ENCODE measurements at regions not wholly inside any gene's neighbourhood (a gene's known extent, or its start where the extent isn't known, plus 50 kb on each side); places are given as distances from the start of the nearest gene placed in this dataset.

- no peaks in the 10 kb centered on the region for H3K9me3 ChIP-seq (ENCODE audit: low read depth)
- H3K27me3 ChIP-seq (replicated peaks; ENCODE audit: insufficient read depth): no peaks in the 10 kb centered on the region
- in situ Hi-C loops (cut with MboI): no loop called here
- H3K36me3 ChIP-seq (ENCODE audit: low read depth): no peaks in the 10 kb centered on the region
- no peaks in the 10 kb centered on the region for H3K79me2 ChIP-seq (ENCODE audit: insufficient read depth)
- H3K4me1 ChIP-seq (ENCODE audit: insufficient read depth): peaks cover 21% of the 10 kb centered on the region
- H3K4me2 ChIP-seq (ENCODE audit: unreplicated experiment): peak overlapping the region; percentile 61
- WGBS, 2 experiments (ENCODE audit: low coverage in 1 of 2, low lambda C conversion rate in 2 of 2, missing lambda C conversion rate in 2 of 2): 2 to 3% methylated on average over 2 of the region's 2 CpGs
- H3K27ac ChIP-seq: peak overlapping the region; percentile 63
- H3F3A ChIP-seq (ENCODE audit: insufficient read depth): peaks cover 34% of the 10 kb centered on the region
- H4K20me1 ChIP-seq (ENCODE audit: insufficient read depth): no peaks in the 10 kb centered on the region
- no peak overlapping the region for H3K4me3 ChIP-seq
- no peak overlapping the region for H2AFZ ChIP-seq
- peak overlapping the region; percentile 17; the same call in 1 of the 2 replicates for H3K9ac ChIP-seq
- TF ChIP-seq EZH2phosphoT487 (IDR thresholded peaks at IDR 0.05; ENCODE audit: insufficient read depth, low read depth) (no peak), EZH2 (IDR thresholded peaks at IDR 0.05; ENCODE audit: insufficient read depth, poor library complexity, severe bottlenecking) (no peak)
- H3K9me2 ChIP-seq (ENCODE audit: insufficient read depth): no peaks in the 10 kb centered on the region
- DNase-seq: peak; percentile 86
Observed at GRCh38 chr2:189261431-189261841, 81.9 kb upstream of the COL5A2 start.

GRCh38 chr2:189261916-189262315 is 82.4 kb upstream of the COL5A2 start:
- Histone ChIP-seq H2AFZ (no peak overlapping the region), H3K9me2 (ENCODE audit: insufficient read depth) (no peaks in the 10 kb centered on the region), H3K9me3 (ENCODE audit: low read depth) (no peaks in the 10 kb centered on the region), H3K4me2 (ENCODE audit: unreplicated experiment) (peak overlapping the region; percentile 61), H3K4me3 (no peak overlapping the region), H3K36me3 (ENCODE audit: low read depth) (no peaks in the 10 kb centered on the region), H3F3A (ENCODE audit: insufficient read depth) (peaks cover 37% of the 10 kb centered on the region), H3K4me1 (ENCODE audit: insufficient read depth) (peaks cover 22% of the 10 kb centered on the region), H3K9ac (no peak overlapping the region), H4K20me1 (ENCODE audit: insufficient read depth) (no peaks in the 10 kb centered on the region), H3K27me3 (replicated peaks; ENCODE audit: insufficient read depth) (no peaks in the 10 kb centered on the region), H3K27ac (peak overlapping the region; percentile 63), H3K79me2 (ENCODE audit: insufficient read depth) (no peaks in the 10 kb centered on the region)
- in situ Hi-C loops (cut with MboI): no loop called here
- DNase-seq: no peak
- TF ChIP-seq EZH2phosphoT487 (IDR thresholded peaks at IDR 0.05; ENCODE audit: insufficient read depth, low read depth) (no peak), EZH2 (IDR thresholded peaks at IDR 0.05; ENCODE audit: insufficient read depth, poor library complexity, severe bottlenecking) (no peak)
- 45 to 65% methylated on average over 1 of the region's 1 CpG for WGBS, 2 experiments (ENCODE audit: low coverage in 1 of 2, low lambda C conversion rate in 2 of 2, missing lambda C conversion rate in 2 of 2)

- no peak overlapping the region for H3K9ac ChIP-seq
Observed at GRCh38 chr2:189265696-189266320, 86.2 kb upstream of the COL5A2 start.

GRCh38 chr2:189267491-189267890 is 87.9 kb upstream of the COL5A2 start:
- peak overlapping the region; percentile 81 for H3K9ac ChIP-seq
- no peaks in the 10 kb centered on the region for H3K79me2 ChIP-seq (ENCODE audit: insufficient read depth)
- in situ Hi-C loops (cut with MboI): no loop called here
- peaks cover 43% of the 10 kb centered on the region for H3F3A ChIP-seq (ENCODE audit: insufficient read depth)
- H3K36me3 ChIP-seq (ENCODE audit: low read depth): no peaks in the 10 kb centered on the region
- peak; percentile 80 for DNase-seq
- no peaks in the 10 kb centered on the region for H3K9me3 ChIP-seq (ENCODE audit: low read depth)
- no peaks in the 10 kb centered on the region for H3K9me2 ChIP-seq (ENCODE audit: insufficient read depth)
- no peaks in the 10 kb centered on the region for H4K20me1 ChIP-seq (ENCODE audit: insufficient read depth)
- WGBS, 2 experiments (ENCODE audit: low coverage in 1 of 2, low lambda C conversion rate in 2 of 2, missing lambda C conversion rate in 2 of 2): 23 to 29% methylated on average over 2 of the region's 2 CpGs
- no peaks in the 10 kb centered on the region for H3K27me3 ChIP-seq (replicated peaks; ENCODE audit: insufficient read depth)
- peak overlapping the region; percentile 99 for H3K27ac ChIP-seq
- no peak for TF ChIP-seq EZH2phosphoT487 (IDR thresholded peaks at IDR 0.05; ENCODE audit: insufficient read depth, low read depth)
- TF ChIP-seq EZH2 (IDR thresholded peaks at IDR 0.05; ENCODE audit: insufficient read depth, poor library complexity, severe bottlenecking): no peak
- peak overlapping the region; percentile 84; the same call in 1 of the 2 replicates for H2AFZ ChIP-seq
- peaks cover 25% of the 10 kb centered on the region for H3K4me1 ChIP-seq (ENCODE audit: insufficient read depth)
- H3K4me3 ChIP-seq: peak overlapping the region; percentile 53
- H3K4me2 ChIP-seq (ENCODE audit: unreplicated experiment): peak overlapping the region; percentile 88

More at GRCh38 chr2:189265696-189266320, 86.2 kb upstream of the COL5A2 start:
- WGBS, 2 experiments (ENCODE audit: low coverage in 1 of 2, low lambda C conversion rate in 2 of 2, missing lambda C conversion rate in 2 of 2): 78 to 93% methylated on average over 3 of the region's 3 CpGs
- TF ChIP-seq EZH2 (IDR thresholded peaks at IDR 0.05; ENCODE audit: insufficient read depth, poor library complexity, severe bottlenecking): no peak
- no peak for TF ChIP-seq EZH2phosphoT487 (IDR thresholded peaks at IDR 0.05; ENCODE audit: insufficient read depth, low read depth)
- Histone ChIP-seq H3K36me3 (ENCODE audit: low read depth) (no peaks in the 10 kb centered on the region), H3K79me2 (ENCODE audit: insufficient read depth) (no peaks in the 10 kb centered on the region), H4K20me1 (ENCODE audit: insufficient read depth) (no peaks in the 10 kb centered on the region), H3K27me3 (replicated peaks; ENCODE audit: insufficient read depth) (no peaks in the 10 kb centered on the region), H3K4me3 (no peak overlapping the region), H2AFZ (no peak overlapping the region), H3K4me1 (ENCODE audit: insufficient read depth) (peaks cover 38% of the 10 kb centered on the region), H3K27ac (no peak overlapping the region), H3K9me3 (ENCODE audit: low read depth) (no peaks in the 10 kb centered on the region), H3F3A (ENCODE audit: insufficient read depth) (peaks cover 51% of the 10 kb centered on the region), H3K4me2 (ENCODE audit: unreplicated experiment) (no peak overlapping the region), H3K9me2 (ENCODE audit: insufficient read depth) (no peaks in the 10 kb centered on the region)
- in situ Hi-C loops (cut with MboI): no loop called here
- peak; percentile 22 for DNase-seq

Measured in GM23248 (cell line).